Sigmoid colon (tissue), 6 donors: ENCODE measurements at regions not wholly inside any gene's neighbourhood (a gene's known extent, or its start where the extent isn't known, plus 50 kb on each side); places are given as distances from the start of the nearest gene placed in this dataset.

Source experiments
- DNase-seq: peaks from one replicate; pipeline ENCODE4 v3.0.0-alpha.2; 2019
- H3K27ac ChIP-seq, 4 donors: fragments of 200-600 bp; sonication (generic); one replicate each; pipeline ENCODE4 v1.5.1; 2016 to 2019; ENCODE audit warnings: mild to moderate bottlenecking in 1 of 4
- H3K27me3 ChIP-seq, 3 donors: fragments of 200-600 bp; sonication (generic); one replicate each; pipeline ENCODE4 v1.5.1; 2019; ENCODE audit warnings: mild to moderate bottlenecking in 1 of 3
- H3K36me3 ChIP-seq, 4 donors: fragments of 200-600 bp; sonication (generic); one replicate each; pipeline ENCODE4 v1.5.1; 2016 to 2019
- H3K4me1 ChIP-seq, 4 donors: fragments of 200-600 bp; sonication (generic); one replicate each; pipeline ENCODE4 v1.5.1; 2017 to 2019
- H3K4me3 ChIP-seq, 4 donors: fragments of 200-600 bp; sonication (generic); one replicate each; pipeline ENCODE4 v1.5.1; 2017 to 2019; ENCODE audit warnings: mild to moderate bottlenecking in 2 of 4, moderate library complexity in 1 of 4
- H3K9me3 ChIP-seq, 4 donors: fragments of 200-600 bp in 3 of 4; sonication (generic) in 3 of 4; one replicate each; pipeline versions ENCODE4 v1.5.1 to v1.6.1; 2013 to 2019
- CTCF ChIP-seq, 4 experiments: fragments of 450-650 bp in 3 of 4; fragments of 200-600 bp in 1 of 4; IDR thresholded peaks; one replicate each; pipeline ENCODE4 v1.5.1; 2016 to 2019; ENCODE audit warnings: antibody characterized with exemption in 4 of 4, mild to moderate bottlenecking in 3 of 4, moderate library complexity in 2 of 4
- EP300 ChIP-seq, 4 donors: sonication (generic); formaldehyde crosslinking; IDR thresholded peaks; one replicate each; pipeline ENCODE4 v1.6.1; 2017; ENCODE audit warnings: antibody characterized with exemption in 4 of 4
- POLR2A ChIP-seq, 2 donors: fragments of 450-650 bp; IDR thresholded peaks; one replicate each; pipeline ENCODE4 v1.6.1; 2016; ENCODE audit warnings: antibody characterized with exemption in 2 of 2, mild to moderate bottlenecking in 2 of 2, moderate library complexity in 2 of 2
- POLR2AphosphoS5 ChIP-seq, 4 donors: sonication (generic); formaldehyde crosslinking; IDR thresholded peaks; one replicate each; pipeline ENCODE4 v1.6.1; 2017; ENCODE audit warnings: antibody characterized with exemption in 4 of 4
- WGBS, 2 donors: extraction: QIAGEN DNeasy Blood & Tissue Kit; methylation state at CpG; one replicate each; pipeline ENCODE4 v1.1.7; 2013; 5-methylcytosine and 5-hydroxymethylcytosine counted together
- intact Hi-C: fragments of 100-400 bp; cut with DNase I; formaldehyde crosslinking; loops from one replicate; pipeline ENCODE4 v1.15.1; 2023
- donor health status: healthy with polysubstance abuse.
- donor health status: healthy.

- intact Hi-C loops = no loop called here
- TF ChIP-seq EP300 (IDR thresholded peaks at IDR 0.05) (no peak), POLR2AphosphoS5 (IDR thresholded peaks at IDR 0.05) (no peak), POLR2A (IDR thresholded peaks at IDR 0.05) (no peak), CTCF (IDR thresholded peaks at IDR 0.05) (no peak)
- Histone ChIP-seq H3K27me3 (peaks cover 5 to 55% (median 17%) of the 10 kb centered on the region in 3 donors), H3K36me3 (no peaks in the 10 kb centered on the region), H3K27ac (no peak overlapping the region), H3K4me3 (no peak overlapping the region), H3K9me3 (no peaks in the 10 kb centered on the region), H3K4me1 (no peaks in the 10 kb centered on the region)
- 57 to 58% methylated on average over 7 of the region's 7 CpGs for WGBS, 2 donors
- no peak for DNase-seq
Observed at GRCh38 chr1:11354893-11355553, 82.0 kb downstream of the UBIAD1 start.

- Histone ChIP-seq H3K27me3 (peaks cover 5 to 57% (median 17%) of the 10 kb centered on the region in 3 donors), H3K4me1 (no peaks in the 10 kb centered on the region), H3K9me3 (no peaks in the 10 kb centered on the region), H3K4me3 (no peak overlapping the region), H3K36me3 (no peaks in the 10 kb centered on the region), H3K27ac (no peak overlapping the region)
- intact Hi-C loops = no loop called here
- TF ChIP-seq EP300 (IDR thresholded peaks at IDR 0.05) = no peak
- TF ChIP-seq CTCF (IDR thresholded peaks at IDR 0.05) = no peak
- TF ChIP-seq POLR2A (IDR thresholded peaks at IDR 0.05) = no peak
- TF ChIP-seq POLR2AphosphoS5 (IDR thresholded peaks at IDR 0.05) = no peak
- WGBS, 2 donors = 32 to 33% methylated on average over 21 of the region's 21 CpGs
- no peak for DNase-seq
Observed at GRCh38 chr1:11355559-11356475, 82.8 kb downstream of the UBIAD1 start.

DNA sequence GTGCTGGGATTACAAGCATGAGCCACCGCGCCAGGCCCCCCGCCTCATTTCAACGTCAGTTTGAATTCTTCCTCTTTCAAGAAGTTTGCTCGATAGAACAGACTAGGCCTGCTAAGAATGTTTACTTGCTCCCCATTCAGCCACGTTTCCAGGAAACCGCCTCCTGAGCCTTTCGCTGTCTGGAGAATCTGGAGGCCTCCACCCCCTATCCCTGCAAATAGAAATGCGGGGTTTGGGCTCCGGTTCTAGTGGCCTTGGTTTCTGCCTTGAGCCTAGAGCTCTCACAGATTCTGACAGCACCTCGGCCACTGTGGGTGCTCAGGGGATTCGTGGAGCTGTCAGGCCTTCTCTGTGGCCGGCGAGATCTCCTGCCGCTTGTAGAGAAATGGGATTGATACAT lies 84.3 kb downstream of the UBIAD1 start:
- peaks cover 5 to 58% (median 17%) of the 10 kb centered on the region in 3 donors for H3K27me3 ChIP-seq
- no peaks in the 10 kb centered on the region for H3K4me1 ChIP-seq
- TF ChIP-seq EP300 (IDR thresholded peaks at IDR 0.05) (no peak), POLR2A (IDR thresholded peaks at IDR 0.05) (no peak), POLR2AphosphoS5 (IDR thresholded peaks at IDR 0.05) (no peak), CTCF (IDR thresholded peaks at IDR 0.05) (no peak)
- 66 to 74% methylated on average over 15 of the region's 15 CpGs for WGBS, 2 donors
- H3K4me3 ChIP-seq = no peak overlapping the region
- no peaks in the 10 kb centered on the region for H3K36me3 ChIP-seq
- no peak overlapping the region for H3K27ac ChIP-seq
- H3K9me3 ChIP-seq = no peaks in the 10 kb centered on the region
- intact Hi-C loops = no loop called here
- no peak for DNase-seq

DNA sequence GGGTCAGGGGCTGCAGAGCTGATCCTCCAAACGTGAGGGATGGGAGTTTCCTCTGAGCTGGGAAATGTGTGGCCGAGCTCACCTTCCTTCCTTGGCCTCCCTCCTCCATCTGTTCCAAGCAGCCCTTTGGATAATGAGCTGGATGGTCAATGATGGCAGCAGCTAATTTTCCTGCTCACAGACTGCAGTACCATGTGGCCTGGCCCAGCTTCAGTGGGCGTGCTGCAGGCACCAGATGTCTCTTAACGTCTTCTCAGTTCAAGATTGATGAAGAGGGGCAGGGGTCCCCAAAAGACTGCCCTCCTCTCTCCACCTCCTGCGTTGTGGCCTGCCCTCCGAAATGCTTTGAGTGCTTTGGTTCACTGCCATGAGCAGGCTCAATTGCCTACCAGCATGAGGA lies 86.0 kb downstream of the UBIAD1 start:
- no peaks in the 10 kb centered on the region for H3K9me3 ChIP-seq
- H3K4me3 ChIP-seq = no peak overlapping the region
- intact Hi-C loops = no loop called here
- no peak for TF ChIP-seq POLR2A (IDR thresholded peaks at IDR 0.05)
- TF ChIP-seq EP300 (IDR thresholded peaks at IDR 0.05) = no peak
- TF ChIP-seq POLR2AphosphoS5 (IDR thresholded peaks at IDR 0.05) = no peak
- H3K27ac ChIP-seq = no peak overlapping the region
- WGBS, 2 donors = 72 to 74% methylated on average over 6 of the region's 6 CpGs
- H3K36me3 ChIP-seq = no peaks in the 10 kb centered on the region
- DNase-seq = no peak
- H3K27me3 ChIP-seq = peaks cover 5 to 58% (median 23%) of the 10 kb centered on the region in 3 donors
- no peaks in the 10 kb centered on the region for H3K4me1 ChIP-seq

DNA sequence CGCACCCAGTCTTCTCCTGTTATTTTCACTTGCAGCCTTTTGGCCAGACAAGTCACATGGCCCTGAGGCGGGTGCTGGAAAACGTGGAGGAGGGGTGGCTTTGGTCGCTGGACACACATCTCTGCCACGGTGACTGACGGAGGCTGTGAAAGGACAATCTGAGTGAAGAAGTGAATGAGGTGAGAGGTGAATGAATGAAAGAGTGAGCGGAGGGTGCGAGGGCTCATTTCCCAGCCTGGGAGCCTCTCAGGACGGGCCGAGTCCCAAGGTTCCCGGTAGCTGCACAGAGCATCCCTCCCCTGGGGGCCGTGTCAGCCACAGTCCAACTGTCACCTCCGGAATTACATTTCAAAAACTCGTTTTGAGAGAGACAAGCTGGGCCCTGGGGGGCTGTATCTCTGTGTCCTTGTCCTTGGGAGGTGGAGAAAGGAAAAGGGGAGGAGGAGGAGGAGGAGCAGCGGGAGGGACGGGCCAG lies 89.6 kb downstream of the UBIAD1 start:
- Histone ChIP-seq H3K27me3 (peaks cover 0 to 31% (median 14%) of the 10 kb centered on the region in 3 donors), H3K27ac (no peak overlapping the region), H3K4me3 (no peak overlapping the region), H3K4me1 (no peaks in the 10 kb centered on the region), H3K9me3 (no peaks in the 10 kb centered on the region), H3K36me3 (no peaks in the 10 kb centered on the region)
- intact Hi-C loops = no loop called here
- WGBS, 2 donors = 47 to 70% methylated on average over 16 of the region's 16 CpGs
- TF ChIP-seq POLR2A (IDR thresholded peaks at IDR 0.05) (no peak), POLR2AphosphoS5 (IDR thresholded peaks at IDR 0.05) (no peak), EP300 (IDR thresholded peaks at IDR 0.05) (no peak), CTCF (IDR thresholded peaks at IDR 0.05) (no peak)
- DNase-seq = no peak
